HEK293T (cell line): ENCODE measurements at regions not wholly inside any gene's neighbourhood (a gene's known extent, or its start where the extent isn't known, plus 50 kb on each side); places are given as distances from the start of the nearest gene placed in this dataset.

Source experiments
- CTCF ChIA-PET: fragments of 350-600 bp; formaldehyde crosslinking; extraction: SDS; loops from one replicate; lab custom pipeline; 2021; ENCODE audit warnings: antibody characterized with exemption, inconsistent platforms; lab: Yijun Ruan, JAX
- POLR2A ChIA-PET: fragments of 350-600 bp; formaldehyde crosslinking; extraction: SDS; loops from one replicate; lab custom pipeline; 2020; ENCODE audit warnings: antibody characterized with exemption, inconsistent platforms; lab: Yijun Ruan, JAX
- DNase-seq: peaks from one replicate; pipeline ENCODE4 v3.0.0; 2012; ENCODE audit warnings: mixed read lengths; ENCODE audit errors: extremely low spot score
- ARNT ChIP-seq: fragments of 450-650 bp; IDR thresholded peaks from 2 replicates; pipeline ENCODE4 v1.6.1; 2017; ENCODE audit warnings: mild to moderate bottlenecking
- BHLHE40 ChIP-seq: fragments of 450-650 bp; IDR thresholded peaks from 2 replicates; pipeline ENCODE4 v1.6.1; 2016; ENCODE audit warnings: mild to moderate bottlenecking, moderate library complexity, borderline replicate concordance
- CTBP1 ChIP-seq: fragments of 450-650 bp; IDR thresholded peaks from 2 replicates; pipeline ENCODE4 v1.6.1; 2016; ENCODE audit warnings: borderline replicate concordance
- ELF4 ChIP-seq: fragments of 450-650 bp; IDR thresholded peaks from 2 replicates; pipeline ENCODE4 v1.6.1; 2017; ENCODE audit warnings: antibody characterized with exemption
- FOXA1 ChIP-seq: fragments of 450-650 bp; IDR thresholded peaks from 2 replicates; pipeline ENCODE4 v1.6.1; 2016; ENCODE audit warnings: mild to moderate bottlenecking
- FOXK2 ChIP-seq: fragments of 450-650 bp; IDR thresholded peaks from 2 replicates; pipeline ENCODE4 v1.6.1; 2016; ENCODE audit warnings: mild to moderate bottlenecking
- FOXM1 ChIP-seq: fragments of 450-650 bp; IDR thresholded peaks from 2 replicates; pipeline ENCODE4 v1.6.1; 2017; ENCODE audit warnings: mild to moderate bottlenecking, borderline replicate concordance
- HDGF ChIP-seq: fragments of 450-650 bp; IDR thresholded peaks from 2 replicates; pipeline ENCODE4 v1.6.1; 2017; ENCODE audit warnings: antibody characterized with exemption, borderline replicate concordance
- L3MBTL2 ChIP-seq: fragments of 450-650 bp; conservative IDR thresholded peaks from 2 replicates; pipeline ENCODE4 v1.6.1; 2016; ENCODE audit warnings: mild to moderate bottlenecking
- LEF1 ChIP-seq: fragments of 450-650 bp; IDR thresholded peaks from 2 replicates; pipeline ENCODE4 v1.6.1; 2017; ENCODE audit warnings: mild to moderate bottlenecking, borderline replicate concordance
- NFRKB ChIP-seq: fragments of 450-650 bp; IDR thresholded peaks from 2 replicates; pipeline ENCODE4 v1.6.1; 2016; ENCODE audit warnings: mild to moderate bottlenecking, moderate library complexity
- SP1 ChIP-seq: fragments of 450-650 bp; IDR thresholded peaks from 2 replicates; pipeline ENCODE4 v1.6.1; 2017
- SUZ12 ChIP-seq: fragments of 450-650 bp; IDR thresholded peaks from 2 replicates; pipeline ENCODE4 v1.6.1; 2016; ENCODE audit warnings: mild to moderate bottlenecking
- TARDBP ChIP-seq: fragments of 450-650 bp; IDR thresholded peaks from 2 replicates; pipeline ENCODE4 v1.6.1; 2016
- ZNF384 ChIP-seq: fragments of 450-650 bp; IDR thresholded peaks from 2 replicates; pipeline ENCODE4 v1.6.1; 2016
- TF ChIP-seq, protein P1 (sequence below): fragments of 450-650 bp; IDR thresholded peaks from 2 replicates; pipeline ENCODE4 v1.6.1; 2016

DNA sequence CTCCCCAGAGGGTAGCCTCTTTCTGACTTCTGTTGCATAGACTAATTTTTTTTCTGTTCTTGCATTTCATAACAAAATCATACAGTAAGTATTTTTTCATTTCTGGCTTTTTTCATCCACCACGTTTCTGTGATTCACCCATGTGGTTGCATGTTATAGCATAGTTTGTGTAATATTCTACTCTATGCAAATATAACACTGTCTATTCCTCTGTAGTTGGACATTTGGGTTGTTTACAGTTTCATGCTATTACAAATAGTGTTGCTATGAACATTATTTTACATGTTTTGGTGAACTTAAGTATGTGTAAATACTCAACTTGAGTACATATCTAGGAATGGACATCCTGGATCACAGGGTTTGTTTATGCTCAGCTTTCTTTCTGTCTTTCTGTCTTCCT is 187.2 kb upstream of the KCNG1 start:
- CTCF ChIA-PET = no interaction called here
- DNase-seq = no peak
- POLR2A ChIA-PET = no interaction called here
- TF ChIP-seq ZNF384 (no peak), SUZ12 (no peak), ELF4 (no peak), FOXA1 (no peak)

DNA sequence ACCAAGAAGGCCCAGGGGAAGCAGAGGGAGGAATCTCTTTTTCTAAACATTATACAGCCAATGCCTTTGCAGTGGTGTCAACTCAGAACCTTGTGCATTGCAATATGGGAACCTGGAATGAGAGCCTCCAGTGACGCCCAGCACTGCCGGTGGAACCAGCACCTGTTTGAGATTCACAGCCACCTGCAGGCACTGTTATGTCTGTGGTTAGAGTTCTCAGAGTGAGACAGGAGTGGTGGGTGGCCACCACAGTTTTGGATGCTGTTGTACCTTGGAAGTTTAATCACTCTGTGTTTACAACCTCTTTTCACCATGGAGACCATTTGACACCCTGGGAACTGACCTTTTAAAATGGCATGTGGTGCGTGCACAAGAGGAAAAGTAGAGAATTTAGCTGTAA is 185.3 kb upstream of the KCNG1 start:
- POLR2A ChIA-PET = no interaction called here
- DNase-seq = no peak
- CTCF ChIA-PET = no interaction called here
- TF ChIP-seq CTBP1 (no peak), BHLHE40 (no peak), ELF4 (no peak), NFRKB (no peak), TARDBP (no peak), SP1 (no peak), FOXK2 (no peak), L3MBTL2 (no peak), ARNT (no peak), FOXM1 (no peak), FOXA1 (no peak), LEF1 (no peak)
- TF ChIP-seq, protein P1, sequence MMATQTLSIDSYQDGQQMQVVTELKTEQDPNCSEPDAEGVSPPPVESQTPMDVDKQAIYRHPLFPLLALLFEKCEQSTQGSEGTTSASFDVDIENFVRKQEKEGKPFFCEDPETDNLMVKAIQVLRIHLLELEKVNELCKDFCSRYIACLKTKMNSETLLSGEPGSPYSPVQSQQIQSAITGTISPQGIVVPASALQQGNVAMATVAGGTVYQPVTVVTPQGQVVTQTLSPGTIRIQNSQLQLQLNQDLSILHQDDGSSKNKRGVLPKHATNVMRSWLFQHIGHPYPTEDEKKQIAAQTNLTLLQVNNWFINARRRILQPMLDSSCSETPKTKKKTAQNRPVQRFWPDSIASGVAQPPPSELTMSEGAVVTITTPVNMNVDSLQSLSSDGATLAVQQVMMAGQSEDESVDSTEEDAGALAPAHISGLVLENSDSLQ = no peak

DNA sequence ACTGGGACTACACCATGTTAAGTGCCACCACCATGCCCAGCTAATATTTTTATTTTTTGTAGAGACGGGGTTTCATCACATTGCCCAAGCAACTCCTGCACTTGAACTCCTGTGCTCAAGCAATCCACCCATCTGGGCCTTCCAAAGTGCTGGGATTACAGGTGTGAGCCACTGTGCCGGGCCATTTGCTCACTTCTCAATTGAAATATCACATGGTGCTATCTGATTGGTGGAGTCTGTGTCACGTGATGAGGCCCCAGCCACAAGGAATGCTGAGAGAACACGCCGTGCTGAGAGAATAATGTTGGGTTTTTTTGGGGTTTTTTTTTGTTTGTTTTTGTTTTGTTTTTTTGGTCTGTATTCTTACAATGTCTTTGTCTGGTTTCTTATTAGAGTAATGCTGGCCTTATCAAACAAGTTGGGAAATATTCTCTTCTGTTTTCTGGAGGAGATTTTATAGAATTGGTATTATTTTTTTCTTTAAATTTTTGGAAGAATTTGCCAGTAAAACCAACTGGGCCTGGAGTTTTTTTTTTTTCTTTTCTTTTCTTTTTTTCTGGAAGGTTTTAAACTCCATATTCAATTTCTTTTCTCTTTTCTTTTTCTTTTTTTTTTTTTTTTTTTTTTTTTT is 183.2 kb upstream of the KCNG1 start:
- 0 out of 2 replicates have a peak, but pooled peaks have one; percentile 18 for TF ChIP-seq L3MBTL2
- TF ChIP-seq, protein P1 = no peak
- CTCF ChIA-PET = interaction anchor here (0.7 kb wide), 1 partner anchor 9 kb away, joined by 3 read pairs; no protein-coding TSS in a partner anchor
- POLR2A ChIA-PET = interaction anchor here (1.2 kb wide), 1 partner anchor 16 kb away, joined by 3 read pairs; no protein-coding TSS in a partner anchor
- DNase-seq = no peak

DNA sequence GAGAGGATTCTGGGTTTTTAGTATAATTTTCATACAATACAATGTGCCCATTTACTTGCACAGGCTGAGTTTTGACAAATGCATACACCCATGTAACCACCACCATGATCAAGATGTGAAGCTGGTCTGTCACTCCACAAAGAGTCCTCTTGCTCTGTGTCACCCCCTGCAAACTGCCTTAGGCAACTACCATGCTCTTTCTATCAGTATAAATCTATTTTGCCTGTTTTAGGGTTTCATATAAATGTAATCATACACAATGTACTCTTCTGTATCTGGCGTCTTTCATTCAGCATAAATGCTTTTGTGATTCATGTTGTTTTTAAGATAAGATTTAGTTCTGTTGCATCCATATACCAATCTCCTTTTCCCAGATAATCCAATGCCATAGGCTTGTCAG is 181.9 kb upstream of the KCNG1 start:
- DNase-seq = no peak
- POLR2A ChIA-PET = interaction anchor here (1.2 kb wide), 1 partner anchor 17 kb away, joined by 3 read pairs; no protein-coding TSS in a partner anchor
- CTCF ChIA-PET = interaction anchor here (1.4 kb wide), 1 partner anchor 12 kb away, joined by 4 read pairs; no protein-coding TSS in a partner anchor
- TF ChIP-seq SP1 = no peak
- TF ChIP-seq CTBP1 = no peak
- no peak for TF ChIP-seq ARNT
- TF ChIP-seq SUZ12 = no peak
- TF ChIP-seq NFRKB = no peak

DNA sequence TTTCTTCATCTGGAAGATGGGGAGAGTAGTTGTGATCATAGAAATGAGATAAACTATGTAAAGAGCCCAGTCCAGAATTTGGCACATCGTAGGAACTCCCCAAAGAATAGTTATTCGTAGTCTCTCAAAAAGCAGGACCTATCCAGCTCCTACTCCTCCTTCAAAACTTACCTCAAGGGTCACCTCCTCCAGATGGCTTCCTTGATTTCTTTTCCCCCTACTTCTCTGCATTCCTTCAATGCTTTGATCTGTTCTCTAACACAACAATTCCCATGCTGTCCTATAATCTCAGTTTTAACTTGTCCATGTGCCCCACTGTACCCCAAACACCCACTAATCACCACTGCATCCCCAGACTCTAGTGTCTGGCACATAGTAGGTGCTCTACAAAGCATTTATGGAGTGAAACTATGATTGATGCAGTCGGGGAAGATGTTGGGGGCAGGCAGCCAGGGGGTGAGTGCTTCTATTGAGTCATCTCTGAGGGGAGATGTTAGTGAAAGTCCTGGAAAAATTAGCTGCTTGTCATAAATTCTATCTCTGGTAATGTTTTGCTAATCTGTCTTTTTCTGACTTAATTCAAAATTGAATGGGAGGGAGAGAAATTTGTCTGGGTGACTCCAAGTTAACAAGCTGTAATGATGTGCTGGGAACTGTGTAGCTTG is 181.3 kb upstream of the KCNG1 start:
- no peak for DNase-seq
- no peak for TF ChIP-seq ELF4
- no peak for TF ChIP-seq HDGF
- TF ChIP-seq ARNT = no peak
- TF ChIP-seq, protein P1 = no peak
- TF ChIP-seq FOXM1 = no peak
- no peak for TF ChIP-seq LEF1
- TF ChIP-seq FOXA1 = no peak
- no peak for TF ChIP-seq ZNF384
- no peak for TF ChIP-seq SUZ12
- TF ChIP-seq CTBP1 = no peak
- no peak for TF ChIP-seq SP1
- TF ChIP-seq FOXK2 = no peak
- no peak for TF ChIP-seq BHLHE40
- no peak for TF ChIP-seq TARDBP
- ChIA-PET POLR2A (no interaction called here), CTCF (interaction anchor here (1.4 kb wide), 1 partner anchor 11 kb away, joined by 4 read pairs; no protein-coding TSS in a partner anchor)

DNA sequence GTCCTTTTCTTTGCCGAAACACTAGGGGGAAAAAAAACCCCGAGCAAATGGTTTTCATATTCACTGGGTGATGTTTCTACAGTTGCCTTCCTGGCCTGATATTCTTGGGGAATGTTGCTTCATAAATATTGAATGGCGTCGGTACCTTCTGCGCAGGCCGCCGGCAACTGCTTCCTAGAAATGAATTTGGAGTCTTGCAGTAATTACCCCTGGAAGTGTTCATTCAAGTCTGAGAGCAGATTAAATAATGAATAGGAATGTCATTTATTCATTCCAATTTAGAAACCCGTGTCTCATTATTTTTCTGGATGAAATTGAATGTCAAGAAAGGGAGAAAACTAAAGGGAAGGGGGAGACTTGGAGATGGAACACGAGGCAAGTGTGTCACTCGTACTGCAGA is 179.4 kb upstream of the KCNG1 start:
- POLR2A ChIA-PET = no interaction called here
- no peak for TF ChIP-seq FOXA1
- no peak for TF ChIP-seq HDGF
- no peak for TF ChIP-seq SUZ12
- no peak for TF ChIP-seq BHLHE40
- TF ChIP-seq, protein P1 = no peak
- no peak for TF ChIP-seq NFRKB
- no peak for TF ChIP-seq ZNF384
- TF ChIP-seq LEF1 = no peak
- TF ChIP-seq CTBP1 = no peak
- TF ChIP-seq SP1 = no peak
- no peak for TF ChIP-seq ELF4
- no peak for TF ChIP-seq TARDBP
- no peak for TF ChIP-seq FOXK2
- no peak for TF ChIP-seq FOXM1
- no peak for TF ChIP-seq L3MBTL2
- no peak for TF ChIP-seq ARNT

More for the DNA sequence above, 179.4 kb upstream of the KCNG1 start:
- no peak for DNase-seq
- CTCF ChIA-PET = no interaction called here
